GM19193 (cell line): ENCODE measurements at regions not wholly inside any gene's neighbourhood (a gene's known extent, or its start where the extent isn't known, plus 50 kb on each side); places are given as distances from the start of the nearest gene placed in this dataset.

Source experiments
- POLR2A ChIP-seq: IDR thresholded peaks from 4 replicates; pipeline ENCODE4 v1.6.1; 2011; ENCODE audit not compliant: insufficient read depth, insufficient read length; ENCODE audit errors: extremely low read depth

DNA sequence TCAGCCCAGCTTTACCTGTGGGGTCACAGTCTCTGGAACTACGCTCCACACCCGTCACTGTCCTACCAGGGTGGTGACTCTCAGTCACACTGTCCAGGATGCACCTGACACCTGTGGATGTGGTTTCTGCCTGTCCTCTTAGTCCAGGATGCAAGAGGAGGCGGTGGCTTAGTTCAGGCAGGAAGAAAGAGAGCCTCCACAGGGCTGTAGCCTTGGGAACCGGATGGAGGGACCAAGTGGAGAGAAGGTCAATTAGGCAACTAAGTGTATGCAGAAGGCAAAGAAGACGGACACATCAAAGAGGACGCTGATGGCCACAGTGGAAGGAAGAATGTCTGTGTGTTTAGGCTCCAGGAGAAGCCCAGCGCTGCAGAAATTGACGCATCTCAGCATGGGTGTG lies 153.9 kb upstream of the IRF2BP2 start:
- no peak for TF ChIP-seq POLR2A

DNA sequence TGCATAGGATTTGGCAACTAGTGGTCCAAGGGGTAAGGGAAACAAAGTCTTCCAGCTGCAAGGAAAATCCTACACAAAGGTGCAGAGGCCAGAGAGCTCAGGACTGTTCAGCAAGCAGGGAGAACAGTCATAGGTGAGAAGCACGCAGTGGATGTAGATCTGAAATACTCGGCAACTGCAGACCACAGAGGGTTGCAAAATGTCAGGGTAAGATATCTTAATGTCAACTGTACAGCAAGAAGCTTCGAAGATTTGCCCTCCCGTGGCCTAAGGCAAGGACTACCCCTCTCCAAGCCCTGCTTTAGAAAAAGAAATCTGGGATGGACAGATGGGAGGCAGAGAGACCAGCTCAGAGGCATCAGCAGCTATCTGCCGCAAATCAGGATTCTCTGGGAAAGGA lies 153.4 kb upstream of the IRF2BP2 start:
- TF ChIP-seq POLR2A = no peak

DNA sequence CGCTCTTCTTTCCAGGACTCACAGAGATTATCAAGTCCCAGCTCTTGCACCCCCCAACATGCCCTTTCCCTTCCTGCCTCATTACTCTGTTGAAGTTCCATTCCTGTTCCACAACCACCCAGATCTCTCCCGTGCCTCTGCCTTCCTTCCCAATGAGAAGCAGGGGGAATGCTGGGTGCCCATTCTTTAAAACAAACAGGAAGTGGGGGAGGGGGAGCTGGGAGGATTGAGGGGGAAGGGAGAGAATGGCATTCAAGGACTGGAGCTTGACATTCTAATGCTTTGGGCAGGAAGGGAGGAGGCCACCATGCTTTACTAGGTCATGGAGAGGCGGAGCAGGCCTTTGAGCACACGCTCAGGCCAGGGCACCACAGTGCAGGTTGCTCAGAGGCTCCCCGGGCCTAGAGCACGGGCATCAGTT lies 150.3 kb upstream of the IRF2BP2 start:
- no peak for TF ChIP-seq POLR2A

DNA sequence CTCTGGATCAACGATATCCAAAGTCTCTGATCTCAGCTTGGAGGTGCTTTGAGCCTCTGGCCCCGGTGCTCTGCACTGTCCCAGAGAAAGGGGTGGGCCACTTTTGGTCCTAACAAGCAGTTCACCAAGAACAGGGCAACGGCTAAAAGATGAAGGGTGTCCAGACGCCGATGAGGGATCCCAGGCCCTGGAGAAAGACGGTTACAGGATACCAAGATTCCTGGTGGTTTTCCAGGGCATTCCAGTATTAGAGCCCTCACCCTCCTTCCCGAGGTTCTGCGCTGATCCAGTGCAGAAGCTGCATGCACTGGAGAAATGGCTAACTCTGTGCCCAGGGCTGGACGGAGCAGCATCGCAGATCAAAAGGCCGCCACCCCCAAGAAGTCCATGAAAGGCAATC lies 149.9 kb upstream of the IRF2BP2 start:
- TF ChIP-seq POLR2A = no peak

DNA sequence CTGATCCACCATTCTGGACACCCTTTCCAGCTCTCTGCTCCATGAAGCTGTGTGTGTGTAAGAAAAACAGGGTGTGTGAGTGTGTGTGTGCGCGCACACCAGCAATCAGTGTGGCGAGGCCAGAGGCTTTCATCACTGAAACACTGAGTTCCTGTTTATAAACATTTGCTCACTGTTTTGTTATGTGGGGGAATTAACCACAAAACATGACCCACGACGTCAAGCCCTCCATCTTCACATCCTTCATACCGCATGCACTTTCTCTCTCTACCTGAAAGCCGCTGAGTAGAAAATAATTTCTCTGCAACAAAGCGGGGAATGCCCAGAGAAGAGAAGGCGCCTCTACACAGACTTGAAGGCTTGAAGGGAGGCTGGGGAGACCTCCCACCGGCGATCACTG lies 148.9 kb upstream of the IRF2BP2 start:
- no peak for TF ChIP-seq POLR2A

DNA sequence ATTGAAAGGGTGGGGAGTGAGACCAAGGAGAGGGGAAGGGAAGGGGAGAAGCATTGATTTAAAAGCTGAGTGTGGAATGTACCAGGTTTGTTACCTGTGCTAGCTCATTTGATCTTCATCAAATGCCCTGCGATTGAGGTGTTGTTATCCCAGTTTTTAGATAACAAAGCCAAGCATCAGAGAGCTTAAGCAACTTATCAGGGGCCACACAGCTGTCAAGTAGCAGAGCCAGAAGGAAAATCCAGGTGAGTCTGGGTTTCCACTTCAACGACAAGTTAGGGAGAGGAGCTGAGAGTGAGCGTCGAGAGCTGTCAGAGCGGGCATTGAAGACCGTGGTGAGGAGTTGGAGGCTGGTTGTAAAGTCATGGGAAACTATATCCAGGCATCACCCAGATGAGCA lies 146.9 kb upstream of the IRF2BP2 start:
- no peak for TF ChIP-seq POLR2A

DNA sequence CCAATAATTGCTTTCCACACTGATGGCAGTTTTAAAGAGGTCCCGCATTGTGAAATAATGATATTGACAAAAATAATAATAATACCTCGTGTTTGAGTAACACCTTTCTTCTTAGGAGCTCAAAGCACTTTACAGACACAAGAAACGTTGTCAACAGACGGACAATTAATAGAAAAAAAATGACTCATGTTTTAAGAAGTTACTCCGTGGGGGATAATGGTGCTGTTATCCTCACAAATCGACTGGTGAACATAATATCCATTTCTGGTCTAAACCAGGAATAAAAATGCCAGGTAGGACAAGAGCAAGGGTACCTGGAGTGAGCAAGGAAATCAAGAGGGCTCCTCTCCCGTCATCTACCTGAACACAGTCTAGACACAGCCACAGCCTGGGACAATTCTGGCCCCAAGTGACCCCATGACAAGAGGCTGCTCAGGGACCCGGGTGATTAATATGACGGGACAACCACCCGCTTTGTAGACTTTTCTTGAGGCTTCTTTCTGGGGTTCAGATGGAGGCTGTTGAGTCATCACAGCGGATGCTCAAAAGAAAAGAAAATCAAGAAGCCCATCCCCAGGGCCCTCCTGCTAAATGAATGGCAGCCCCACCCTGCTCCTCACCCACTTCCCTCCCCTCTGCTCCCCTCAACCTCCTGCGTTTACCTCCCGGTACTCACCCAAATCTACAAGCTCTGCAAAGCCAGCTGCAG lies 146.2 kb upstream of the IRF2BP2 start:
- no peak for TF ChIP-seq POLR2A

DNA sequence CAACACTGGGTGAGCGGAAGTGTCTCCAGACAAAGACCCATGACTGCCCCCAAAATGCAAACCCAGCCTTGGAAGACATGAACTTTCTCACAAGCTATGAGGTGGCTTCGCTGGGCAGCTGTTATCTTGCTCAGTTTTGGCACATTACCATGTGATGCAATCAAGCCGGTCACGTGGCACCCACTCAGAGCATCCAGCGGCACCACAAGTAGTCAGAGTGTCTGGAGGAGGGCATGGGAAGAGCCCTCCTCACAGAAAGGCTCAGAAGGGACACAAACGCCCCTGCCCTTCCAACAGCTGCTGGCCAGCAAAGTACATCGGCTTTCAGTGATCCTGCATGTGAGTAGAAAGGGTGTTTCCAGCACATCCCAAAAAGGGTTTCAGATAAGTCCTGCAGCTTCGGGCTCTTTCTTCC lies 145.5 kb upstream of the IRF2BP2 start:
- no peak for TF ChIP-seq POLR2A

DNA sequence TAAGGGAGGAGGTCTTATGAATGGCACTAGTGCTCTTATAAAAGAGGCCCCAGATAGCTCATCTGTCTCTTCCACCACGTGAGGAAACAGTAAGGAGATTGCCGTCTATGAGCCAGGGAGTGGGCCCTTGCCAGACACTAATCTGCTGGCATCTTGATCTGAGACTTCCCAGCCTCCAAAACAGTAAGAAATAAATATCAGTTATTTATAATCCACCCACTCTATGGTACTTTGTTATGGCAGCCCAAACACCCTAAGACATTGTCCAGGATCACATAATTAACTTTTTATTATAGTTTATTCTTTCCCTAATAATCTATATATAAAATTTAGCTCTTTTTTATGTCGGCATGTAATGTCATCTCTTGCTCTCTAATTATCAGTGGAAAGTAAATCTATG lies 144.0 kb upstream of the IRF2BP2 start:
- no peak for TF ChIP-seq POLR2A

DNA sequence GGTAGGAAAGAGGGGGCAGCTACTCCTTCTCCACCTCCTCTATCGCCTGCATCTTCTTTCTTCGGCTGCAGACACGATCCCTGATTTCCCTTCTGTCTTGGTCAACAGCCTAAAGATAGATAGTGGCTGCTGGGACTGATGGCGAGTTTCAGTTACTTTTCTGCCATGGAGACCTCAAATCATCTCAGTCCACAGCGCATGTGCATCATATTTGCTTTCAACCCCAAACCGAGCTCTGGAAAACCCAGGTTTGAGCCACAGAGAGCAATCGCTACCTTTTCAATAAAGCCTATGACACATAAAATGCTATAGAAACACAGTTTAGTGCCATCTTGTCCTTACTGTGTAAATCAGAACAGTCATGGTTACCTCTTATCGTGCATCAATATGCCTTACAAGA lies 142.9 kb upstream of the IRF2BP2 start:
- TF ChIP-seq POLR2A = no peak

DNA sequence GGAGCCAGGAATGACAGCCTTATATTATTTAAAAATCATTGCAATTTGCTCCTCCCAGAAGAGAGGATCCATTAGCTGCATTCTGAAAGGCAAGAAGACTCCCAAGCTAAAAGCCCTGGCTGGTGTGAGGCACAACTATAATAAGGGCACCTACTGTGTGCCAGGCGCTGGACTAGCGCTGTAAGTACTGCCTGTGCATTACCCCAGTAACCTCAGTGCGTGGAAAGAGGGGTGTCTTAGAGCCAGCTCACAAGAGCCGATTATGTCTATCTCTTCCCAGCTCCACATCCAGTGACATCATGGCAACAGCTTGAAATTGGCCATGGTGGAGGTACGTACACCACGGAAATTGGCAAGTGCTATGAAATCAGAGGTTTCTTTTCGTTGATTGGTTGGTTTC lies 141.7 kb upstream of the IRF2BP2 start:
- no peak for TF ChIP-seq POLR2A

DNA sequence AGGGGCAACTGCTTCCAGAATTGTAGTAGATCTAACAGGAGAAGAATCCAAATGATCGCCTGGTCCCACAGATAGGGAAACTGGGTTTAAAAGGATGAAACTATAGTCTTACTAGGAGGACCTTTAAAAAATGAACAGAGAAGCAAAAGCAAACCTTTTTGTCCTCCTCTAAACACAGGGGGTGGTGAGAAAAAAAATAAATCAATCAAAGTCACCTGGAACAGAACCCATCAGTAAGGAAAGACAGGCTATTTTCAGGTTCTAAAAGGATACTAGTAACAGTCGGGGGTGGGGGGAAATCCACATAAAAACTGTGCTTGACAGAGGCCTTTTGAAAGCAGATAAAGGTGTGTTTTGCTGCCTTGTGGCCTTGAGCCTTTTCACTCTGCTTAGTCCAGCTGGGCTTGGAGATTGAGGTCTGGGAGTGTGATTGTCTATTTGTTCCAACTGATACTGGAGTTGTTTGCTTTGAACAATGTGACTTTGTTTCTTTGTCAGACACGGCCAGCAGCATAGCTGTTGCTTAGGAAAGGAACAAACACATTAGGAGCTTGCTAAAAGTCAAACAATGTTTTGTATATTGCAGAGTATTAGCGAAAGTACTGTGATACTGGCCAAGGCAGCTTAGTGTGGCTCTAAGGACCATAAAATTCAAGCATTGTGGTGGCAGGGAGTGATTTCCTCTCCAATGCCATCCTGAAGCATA lies 141.1 kb upstream of the IRF2BP2 start:
- TF ChIP-seq POLR2A = no peak

DNA sequence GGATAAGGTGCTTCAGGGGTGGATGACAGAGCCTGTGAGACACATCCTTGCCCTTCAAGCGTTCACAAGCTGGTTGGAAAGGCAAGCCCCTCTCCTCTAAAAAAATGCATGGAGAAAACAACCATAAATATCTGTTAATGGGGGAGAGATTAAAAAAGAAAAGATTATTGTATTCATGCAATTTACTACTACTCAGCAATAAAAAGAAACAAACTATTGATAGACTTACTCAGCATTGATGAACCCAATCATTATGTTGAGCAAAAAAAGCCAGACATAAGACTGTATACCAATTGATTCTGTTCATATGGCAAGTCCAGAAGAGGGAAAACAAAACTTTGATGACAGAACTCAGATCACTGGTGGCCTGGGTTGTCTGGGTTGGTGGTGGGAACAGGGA lies 138.7 kb upstream of the IRF2BP2 start:
- no peak for TF ChIP-seq POLR2A

DNA sequence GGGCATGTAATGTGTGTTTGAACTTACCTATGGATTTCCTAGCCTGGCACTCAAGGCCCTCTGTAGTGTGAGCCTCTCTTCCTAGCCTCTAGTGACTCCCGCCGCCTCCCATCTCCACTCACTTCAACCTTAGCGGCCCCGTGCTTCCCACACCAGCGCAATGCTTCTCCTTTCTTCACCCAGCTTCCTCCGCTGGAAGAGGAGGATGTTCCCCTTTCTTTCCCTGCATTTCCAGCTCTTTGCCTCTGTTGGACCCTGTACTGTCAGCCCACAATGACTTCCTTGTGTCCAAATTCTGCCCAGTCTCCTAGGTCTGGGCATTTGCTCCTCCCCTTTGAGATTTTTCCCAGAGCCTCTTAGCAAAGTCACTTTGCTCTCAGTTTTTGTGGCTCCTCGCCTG lies 138.1 kb upstream of the IRF2BP2 start:
- TF ChIP-seq POLR2A = no peak

DNA sequence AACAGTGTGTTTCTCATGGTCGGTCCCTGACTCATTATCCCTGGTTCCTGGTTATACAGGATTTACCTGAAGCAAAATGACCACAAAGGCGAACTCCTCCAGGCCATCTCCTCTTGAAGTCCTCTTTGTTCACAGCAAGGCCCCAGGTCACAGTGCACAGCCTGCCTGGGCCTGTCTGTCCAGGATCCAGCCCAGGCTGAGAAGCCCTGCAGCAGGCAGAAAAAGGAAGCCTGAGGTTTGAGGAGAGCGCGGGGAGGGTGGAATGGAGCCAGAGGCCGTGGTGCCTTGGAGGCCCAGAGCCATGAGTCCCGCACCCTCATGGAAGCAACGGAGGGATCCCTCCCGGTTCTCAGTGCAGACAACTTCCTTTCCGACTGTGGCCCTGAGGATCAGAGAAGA lies 136.8 kb upstream of the IRF2BP2 start:
- TF ChIP-seq POLR2A = no peak
